ENCODE measurements at regions not wholly inside any gene's neighbourhood (a gene's known extent, or its start where the extent isn't known, plus 50 kb on each side); places are given as distances from the start of the nearest gene placed in this dataset.
A peak's percentile ranks its signal among the peaks of the same experiment; 100 is the strongest.
"Not testable (repeated sequence)": the region's sequence is repeated elsewhere in the genome, so short reads cannot be mapped to it uniquely, and the experiment has no call there.

- no peak for DNase-seq
These were observed 255.2 kb downstream of the MDFIC start for GRCh38 chr7:115177103-115177502.

GRCh38 chr7:115172397-115172796, 250.5 kb downstream of the MDFIC start:
- DNase-seq, result not testable (repeated sequence)

- no peak for DNase-seq
These were observed 232.0 kb downstream of the MDFIC start for GRCh38 chr7:115153769-115154477.

GRCh38 chr7:115153176-115153575, 231.3 kb downstream of the MDFIC start:
- no peak for DNase-seq

GRCh38 chr7:115146148-115146547, 224.3 kb downstream of the MDFIC start:
- no peak for DNase-seq

- DNase-seq, result no peak
These were observed 223.6 kb downstream of the MDFIC start for GRCh38 chr7:115145512-115145911.

- DNase-seq, result no peak
These were observed 215.9 kb downstream of the MDFIC start for GRCh38 chr7:115137816-115138215.

- DNase-seq, result no peak
These were observed 215.0 kb downstream of the MDFIC start for GRCh38 chr7:115136796-115137443.

- DNase-seq, result peak in 2 of 6 experiments; percentile 22 to 29
These were observed 214.0 kb downstream of the MDFIC start for GRCh38 chr7:115135769-115136410.

- DNase-seq, result no peak
These were observed 213.3 kb downstream of the MDFIC start for GRCh38 chr7:115135146-115135545.

GRCh38 chr7:115133248-115133647, 211.4 kb downstream of the MDFIC start:
- DNase-seq, result no peak

- DNase-seq, result no peak
These were observed 210.2 kb downstream of the MDFIC start for GRCh38 chr7:115132096-115132495.

- no peak for DNase-seq
These were observed 206.3 kb downstream of the MDFIC start for GRCh38 chr7:115128154-115128553.

- DNase-seq, result no peak
These were observed 205.6 kb downstream of the MDFIC start for GRCh38 chr7:115127399-115128021.

GRCh38 chr7:115125750-115126149, 203.9 kb downstream of the MDFIC start:
- DNase-seq, result no peak

- DNase-seq, result no peak
These were observed 203.4 kb downstream of the MDFIC start for GRCh38 chr7:115125312-115125711.

- DNase-seq, result no peak
These were observed 202.6 kb downstream of the MDFIC start for GRCh38 chr7:115124409-115124939.

GRCh38 chr7:115123441-115123840, 201.5 kb downstream of the MDFIC start:
- no peak for DNase-seq

- DNase-seq, result no peak
These were observed 200.5 kb downstream of the MDFIC start for GRCh38 chr7:115122388-115122787.

GRCh38 chr7:115117748-115118147, 195.9 kb downstream of the MDFIC start:
- DNase-seq, result no peak

- no peak for DNase-seq
These were observed 195.2 kb downstream of the MDFIC start for GRCh38 chr7:115116773-115117715.

- no peak for DNase-seq
These were observed 191.9 kb downstream of the MDFIC start for GRCh38 chr7:115113776-115114175.

Data from stimulated activated naive CD4-positive, alpha-beta T cell (primary cell).